Osteocyte (in vitro differentiated cells): ENCODE measurements at regions not wholly inside any gene's neighbourhood (a gene's known extent, or its start where the extent isn't known, plus 50 kb on each side); places are given as distances from the start of the nearest gene placed in this dataset.

ENCODE experiments used
- DNase-seq: peaks from one replicate; pipeline ENCODE4 v3.0.0; 2021; ENCODE audit warnings: mixed read lengths; ENCODE audit not compliant: unreplicated experiment; ENCODE audit errors: extremely low spot score
- H3K27ac Mint-ChIP-seq: one replicate; pipeline ENCODE4 v1.8.0; 2021; ENCODE audit warnings: mild to moderate bottlenecking, mixed read lengths; ENCODE audit not compliant: unreplicated experiment
- H3K27me3 Mint-ChIP-seq: one replicate; pipeline ENCODE4 v1.8.0; 2021; ENCODE audit warnings: mixed read lengths; ENCODE audit not compliant: unreplicated experiment
- H3K36me3 Mint-ChIP-seq: one replicate; pipeline ENCODE4 v1.8.0; 2021; ENCODE audit warnings: mixed read lengths; ENCODE audit not compliant: unreplicated experiment
- H3K4me1 Mint-ChIP-seq: one replicate; pipeline ENCODE4 v1.8.0; 2021; ENCODE audit warnings: mixed read lengths; ENCODE audit not compliant: unreplicated experiment
- H3K4me3 Mint-ChIP-seq: one replicate; pipeline ENCODE4 v1.8.0; 2021; ENCODE audit warnings: mild to moderate bottlenecking, moderate library complexity, mixed read lengths; ENCODE audit not compliant: unreplicated experiment
- H3K9me3 Mint-ChIP-seq: one replicate; pipeline ENCODE4 v1.8.0; 2021; ENCODE audit warnings: mixed read lengths; ENCODE audit not compliant: unreplicated experiment
- CTCF ChIP-seq: fragments of 200-600 bp; sonication (generic); IDR thresholded peaks from 2 replicates; pipeline ENCODE4 v1.5.0; 2021; ENCODE audit warnings: antibody characterized with exemption, mild to moderate bottlenecking, moderate library complexity

- Mint-ChIP-seq H3K27me3 (no peaks in the 10 kb centered on the region), H3K4me1 (no peaks in the 10 kb centered on the region), H3K9me3 (peaks cover 47% of the 10 kb centered on the region), H3K36me3 (no peaks in the 10 kb centered on the region), H3K4me3 (no peak overlapping the region), H3K27ac (no peak overlapping the region)
- no peak for TF ChIP-seq CTCF
- no peak for DNase-seq
Measured at GRCh38 chr18:78228974-78229373, 750.6 kb upstream of the SALL3 start.

DNA sequence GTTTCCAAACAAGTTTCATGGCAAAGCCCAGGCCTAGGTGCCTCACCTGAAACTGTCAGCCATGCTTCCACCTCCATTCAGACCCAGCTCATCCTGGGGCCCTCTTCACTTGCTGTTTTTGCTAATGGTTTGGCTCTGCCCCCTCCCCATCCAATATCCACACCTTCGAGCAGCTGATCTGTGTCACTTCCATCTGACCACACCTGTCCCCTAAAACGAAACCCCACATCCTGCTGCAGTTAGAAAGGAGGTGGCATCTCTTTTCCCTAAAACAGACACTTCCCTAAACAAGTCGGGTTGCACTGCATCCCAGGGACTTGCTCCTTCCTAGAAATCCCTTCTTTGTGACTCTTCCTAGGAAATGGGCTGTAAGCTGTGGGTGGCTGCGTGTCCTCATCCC lies 748.7 kb upstream of the SALL3 start:
- TF ChIP-seq CTCF = no peak
- Mint-ChIP-seq H3K27ac (no peak overlapping the region), H3K9me3 (peaks cover 50% of the 10 kb centered on the region), H3K4me1 (no peaks in the 10 kb centered on the region), H3K27me3 (no peaks in the 10 kb centered on the region), H3K4me3 (no peak overlapping the region), H3K36me3 (no peaks in the 10 kb centered on the region)
- no peak for DNase-seq

GRCh38 chr18:78232196-78232595 lies 747.4 kb upstream of the SALL3 start:
- H3K9me3 Mint-ChIP-seq = peaks cover 47% of the 10 kb centered on the region

DNA sequence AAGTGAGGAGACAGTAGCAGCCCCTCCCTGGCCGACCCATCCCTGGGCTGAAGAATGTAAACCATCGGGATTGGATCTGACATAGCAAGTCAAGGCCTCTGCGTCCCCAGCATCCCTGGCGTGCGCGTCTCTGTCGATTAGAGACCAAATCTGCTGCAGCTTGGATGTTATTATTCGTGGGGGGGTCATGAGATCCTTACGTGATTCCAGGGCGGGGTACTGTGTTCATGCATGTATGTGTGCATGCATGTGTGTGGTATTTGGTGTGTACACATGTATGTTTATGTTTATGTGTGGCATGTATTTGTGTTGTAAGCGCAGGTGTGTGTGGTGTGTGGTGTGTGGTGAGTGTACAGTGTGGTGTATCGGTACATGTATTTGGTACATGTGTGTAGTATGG lies 741.8 kb upstream of the SALL3 start:
- H3K36me3 Mint-ChIP-seq = no peaks in the 10 kb centered on the region
- peaks cover 43% of the 10 kb centered on the region for H3K9me3 Mint-ChIP-seq
- no peak overlapping the region for H3K4me3 Mint-ChIP-seq
- no peaks in the 10 kb centered on the region for H3K4me1 Mint-ChIP-seq
- no peak overlapping the region for H3K27ac Mint-ChIP-seq
- H3K27me3 Mint-ChIP-seq = no peaks in the 10 kb centered on the region
- no peak for TF ChIP-seq CTCF
- no peak for DNase-seq

More at GRCh38 chr18:78232196-78232595, 747.4 kb upstream of the SALL3 start:
- no peaks in the 10 kb centered on the region for H3K27me3 Mint-ChIP-seq
- no peak overlapping the region for H3K4me3 Mint-ChIP-seq
- no peaks in the 10 kb centered on the region for H3K36me3 Mint-ChIP-seq
- H3K4me1 Mint-ChIP-seq = no peaks in the 10 kb centered on the region
- no peak overlapping the region for H3K27ac Mint-ChIP-seq
- no peak for DNase-seq
- TF ChIP-seq CTCF = no peak

GRCh38 chr18:78238404-78239089 lies 741.1 kb upstream of the SALL3 start:
- Mint-ChIP-seq H3K27me3 (no peaks in the 10 kb centered on the region), H3K27ac (no peak overlapping the region)

More at GRCh38 chr18:78238404-78239089, 741.1 kb upstream of the SALL3 start:
- no peak overlapping the region for H3K4me3 Mint-ChIP-seq
- H3K9me3 Mint-ChIP-seq = peaks cover 38% of the 10 kb centered on the region
- H3K4me1 Mint-ChIP-seq = no peaks in the 10 kb centered on the region
- DNase-seq = no peak
- no peak for TF ChIP-seq CTCF
- H3K36me3 Mint-ChIP-seq = no peaks in the 10 kb centered on the region
